Fibroblast of villous mesenchyme (primary cell): ENCODE measurements at regions not wholly inside any gene's neighbourhood (a gene's known extent, or its start where the extent isn't known, plus 50 kb on each side); places are given as distances from the start of the nearest gene placed in this dataset.

Source experiments
- DNase-seq: peaks from one replicate; pipeline ENCODE4 v3.0.0-alpha.2; 2010; ENCODE audit warnings: low read depth
- H3K4me3 ChIP-seq: 2 replicates; pipeline ENCODE4 v1.5.1; 2011; ENCODE audit warnings: low read depth, mild to moderate bottlenecking, low read length
- CTCF ChIP-seq: IDR thresholded peaks from 2 replicates; pipeline ENCODE4 v1.5.1; 2012; ENCODE audit warnings: low read depth, mild to moderate bottlenecking, low read length; ENCODE audit not compliant: insufficient read depth

GRCh38 chr12:67062193-67062592, 207.0 kb upstream of the CAND1 start:
- no peak for TF ChIP-seq CTCF
- H3K4me3 ChIP-seq: no peak overlapping the region
- no peak for DNase-seq

GRCh38 chr12:67067453-67068203, 201.5 kb upstream of the CAND1 start:
- DNase-seq: no peak
- no peak overlapping the region for H3K4me3 ChIP-seq
- TF ChIP-seq CTCF: no peak

- no peak for DNase-seq
These were observed 200.9 kb upstream of the CAND1 start for GRCh38 chr12:67068204-67068731.

GRCh38 chr12:67068761-67069450, 200.3 kb upstream of the CAND1 start:
- DNase-seq: peak; percentile 25
- no peak for TF ChIP-seq CTCF
- H3K4me3 ChIP-seq: peak overlapping the region; percentile 50

More at GRCh38 chr12:67068204-67068731, 200.9 kb upstream of the CAND1 start:
- peak overlapping the region; percentile 18 for H3K4me3 ChIP-seq
- no peak for TF ChIP-seq CTCF

- no peak for DNase-seq
- no peak for TF ChIP-seq CTCF
- peak overlapping the region; percentile 49 for H3K4me3 ChIP-seq
These were observed 199.5 kb upstream of the CAND1 start for GRCh38 chr12:67069451-67070306.

GRCh38 chr12:67070307-67070600, 198.9 kb upstream of the CAND1 start:
- TF ChIP-seq CTCF: no peak
- no peak overlapping the region for H3K4me3 ChIP-seq
- DNase-seq: no peak
